Limb (tissue), 2 donors: ENCODE measurements at regions not wholly inside any gene's neighbourhood (a gene's known extent, or its start where the extent isn't known, plus 50 kb on each side); places are given as distances from the start of the nearest gene placed in this dataset.

Experiments used
- DNase-seq, 2 donors: peaks; one replicate each; pipeline ENCODE4 v3.0.0-alpha.2; 2016; ENCODE audit errors: extremely low spot score in 2 of 2

DNA sequence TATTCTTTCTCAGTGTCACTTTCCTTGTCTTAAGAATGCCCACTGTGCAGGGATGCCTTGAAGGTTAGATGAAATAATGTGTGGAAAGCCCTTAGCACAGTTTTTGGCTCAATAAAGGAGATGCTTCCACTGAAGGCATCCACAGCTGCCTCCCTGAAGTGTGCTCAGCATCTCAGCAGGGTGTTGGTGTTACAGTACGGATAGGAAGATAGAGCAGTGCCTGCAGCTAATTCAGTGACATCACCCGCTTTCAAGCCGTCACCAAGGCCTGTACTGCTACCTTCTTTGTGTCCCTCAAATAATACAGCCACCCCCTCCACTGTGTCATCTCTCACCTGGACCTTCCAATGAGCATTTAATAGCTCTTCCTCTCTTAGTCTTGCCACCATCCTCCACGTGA lies 59.0 kb downstream of the NDUFS5 start:
- DNase-seq: no peak

DNA sequence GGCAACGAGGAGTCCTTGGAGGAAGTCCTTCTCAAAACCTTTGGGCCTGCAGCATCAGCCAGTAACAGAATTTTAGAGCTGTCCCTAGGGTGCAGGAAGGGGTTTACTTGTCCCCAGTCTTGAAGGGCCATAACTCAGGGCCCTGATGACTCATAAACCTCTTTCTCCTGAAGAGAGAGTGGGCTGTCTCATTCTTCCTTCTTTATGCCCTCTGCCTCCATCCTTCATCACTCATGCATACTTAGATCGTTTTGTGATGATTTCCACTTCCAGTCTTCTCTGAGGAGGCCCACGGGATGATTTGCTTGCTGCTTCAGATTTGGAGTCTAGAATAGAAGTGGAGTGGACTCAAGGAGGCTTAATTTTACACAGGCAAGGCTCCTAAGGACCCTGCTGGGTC lies 60.2 kb downstream of the NDUFS5 start:
- DNase-seq: no peak

DNA sequence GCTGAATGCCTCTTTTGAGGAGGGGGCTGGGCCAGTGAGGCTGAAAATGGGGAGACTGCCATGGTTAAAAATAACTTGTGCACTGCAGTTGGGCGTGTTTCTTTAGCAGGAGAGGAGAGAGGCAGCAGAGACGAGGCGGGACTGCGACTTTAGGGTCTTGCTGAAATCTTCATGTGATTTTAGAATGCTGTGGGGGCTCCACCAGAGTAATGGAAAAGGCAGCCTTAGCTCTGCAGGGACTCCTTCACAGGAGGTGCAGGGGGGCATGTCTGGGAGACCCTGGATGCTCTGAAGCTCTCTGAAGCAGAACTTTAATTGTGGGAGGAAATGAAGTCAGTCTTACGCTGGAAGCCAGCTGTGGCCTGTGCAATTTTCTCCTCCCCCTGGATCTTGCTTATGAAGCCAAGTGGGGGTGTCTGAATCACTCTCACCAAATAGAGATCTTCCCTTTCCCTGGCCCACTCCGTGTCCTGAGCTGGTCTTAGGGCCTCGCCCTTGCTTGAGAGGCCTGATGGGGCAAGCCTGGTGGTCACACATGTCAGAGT lies 60.8 kb downstream of the NDUFS5 start:
- peak; percentile 58 to 75 for DNase-seq

DNA sequence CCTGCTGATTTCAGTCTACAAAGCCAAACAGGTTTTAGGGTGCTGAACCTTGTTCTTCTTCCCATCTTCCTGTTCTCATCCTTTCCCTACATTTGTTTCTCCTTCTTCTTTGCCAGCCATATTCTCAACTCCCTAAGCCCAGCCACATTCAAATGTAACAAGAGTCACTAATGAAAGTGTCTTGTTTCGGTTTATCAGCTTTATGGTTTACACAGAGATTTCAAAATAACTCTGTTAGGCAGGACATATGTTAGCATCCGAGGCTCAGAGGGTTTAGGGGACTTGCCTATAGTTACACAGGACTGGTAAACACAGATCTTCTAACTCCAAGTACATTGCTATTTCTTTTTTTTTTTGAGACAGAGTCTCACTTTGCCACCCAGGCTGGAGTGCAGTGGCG lies 61.3 kb downstream of the NDUFS5 start:
- no peak for DNase-seq

DNA sequence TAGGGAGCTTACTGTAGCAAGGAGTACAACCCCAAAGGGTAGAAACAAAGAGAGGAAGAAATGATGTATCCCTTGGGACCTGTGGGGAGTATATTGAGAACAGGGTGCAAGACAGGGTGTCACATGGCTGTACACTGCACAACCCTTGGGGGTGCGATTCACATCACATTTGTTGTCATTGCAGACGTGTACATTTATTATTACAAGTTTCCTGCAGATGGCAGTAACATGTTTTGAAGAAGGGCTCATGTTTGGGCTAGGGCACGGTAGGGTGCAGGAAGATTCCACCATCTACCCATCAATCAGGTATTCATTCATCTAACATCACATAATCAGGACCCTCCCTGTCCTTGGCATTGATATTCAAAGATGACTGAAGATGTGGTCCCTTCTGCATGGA lies 62.5 kb downstream of the NDUFS5 start:
- DNase-seq: no peak

DNA sequence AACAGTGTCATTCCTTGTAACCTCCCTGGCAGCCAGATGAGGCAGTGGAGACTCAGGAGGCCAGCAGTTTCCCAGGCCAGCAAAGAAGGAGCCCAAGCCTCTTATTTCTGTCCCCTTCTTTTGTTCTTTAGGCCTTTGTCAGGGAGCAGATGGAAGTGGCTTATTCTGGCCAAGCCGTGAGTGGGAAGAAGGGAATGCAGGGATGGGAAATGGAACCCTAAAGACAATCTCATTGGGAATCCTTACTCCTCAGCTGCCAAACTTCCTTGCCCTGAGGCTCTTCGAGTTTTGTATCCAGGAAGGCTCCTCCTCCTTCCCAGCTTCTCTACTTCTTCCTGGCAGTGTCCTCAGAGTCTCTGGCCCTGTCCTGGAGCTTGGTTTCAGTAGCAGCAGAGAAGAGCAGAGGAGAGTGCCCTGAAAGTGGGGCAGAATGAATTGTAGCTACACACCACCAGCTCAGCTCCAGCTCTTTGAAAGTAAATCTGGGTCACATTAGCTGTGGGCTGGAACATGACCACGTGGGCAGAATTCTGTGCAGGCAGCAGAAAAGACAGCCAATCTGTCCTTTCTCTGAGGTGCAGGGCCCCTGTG lies 63.9 kb downstream of the NDUFS5 start:
- DNase-seq: no peak

DNA sequence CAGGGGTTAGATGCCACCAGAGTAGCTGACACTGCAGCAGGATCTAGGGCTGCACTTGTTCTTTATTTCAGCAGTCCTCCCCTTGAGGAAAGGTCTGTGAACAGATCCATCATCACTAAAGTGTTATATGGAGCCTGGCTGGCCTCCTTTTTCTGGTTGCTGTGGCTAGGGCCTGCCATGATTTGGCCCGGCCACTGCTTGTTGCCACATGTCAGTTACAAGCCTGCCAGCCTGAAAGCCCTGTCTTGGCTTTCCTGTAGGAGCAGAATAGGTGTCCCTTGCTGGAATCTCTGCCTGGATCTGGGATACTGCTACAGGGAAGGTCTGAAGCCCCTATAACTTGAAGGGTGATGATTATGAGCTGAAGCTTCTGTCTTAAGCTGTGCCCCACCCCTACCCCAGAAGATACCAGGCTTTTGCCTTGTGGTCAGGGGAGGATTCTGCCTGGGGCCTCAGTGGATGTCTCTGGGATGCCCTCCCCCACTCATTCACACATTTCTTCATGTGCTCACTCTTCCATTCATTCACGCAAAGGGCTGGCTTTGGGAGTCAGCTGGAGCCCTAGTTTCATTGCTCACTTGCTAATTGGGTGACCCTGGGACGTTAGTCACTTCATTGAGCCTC lies 64.7 kb downstream of the NDUFS5 start:
- no peak for DNase-seq

DNA sequence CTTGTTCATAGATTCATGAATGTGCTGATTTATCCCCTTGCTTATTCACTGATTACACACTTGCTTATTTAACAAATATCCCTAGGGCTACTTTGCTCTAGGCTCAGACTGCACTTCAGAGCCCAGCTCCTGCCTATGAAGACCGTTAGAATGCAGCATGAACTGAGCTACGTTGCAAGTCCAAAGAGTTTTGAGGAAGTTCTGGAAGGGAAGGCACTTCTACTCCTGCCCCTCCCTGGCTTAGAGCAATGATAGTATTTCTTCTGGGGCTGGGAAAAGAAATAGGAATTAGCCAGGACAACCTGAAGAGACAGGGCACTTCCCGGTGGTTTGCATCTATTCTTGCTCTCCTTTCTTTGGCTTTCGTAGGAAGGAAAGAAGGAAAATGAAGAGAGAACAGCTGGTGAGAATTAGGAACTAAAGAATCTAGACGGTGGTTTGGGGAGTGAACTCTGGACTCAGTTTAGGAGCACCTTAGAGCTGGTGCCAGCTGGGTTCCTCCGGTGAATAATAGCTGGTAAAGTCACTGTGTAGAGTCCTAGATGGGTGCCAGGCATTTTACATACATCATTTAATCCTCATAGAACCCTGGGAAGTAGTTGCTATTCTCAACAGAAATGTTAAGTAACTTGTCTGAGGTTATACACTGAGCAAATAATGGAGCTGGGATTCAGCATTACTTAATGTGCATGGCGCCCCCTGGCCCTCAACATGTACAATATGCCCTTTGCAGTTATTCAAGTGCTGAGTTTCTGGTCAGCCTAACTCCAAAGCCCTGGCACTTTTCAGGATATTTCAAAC lies 65.9 kb downstream of the NDUFS5 start:
- peak; percentile 74 to 83 for DNase-seq

DNA sequence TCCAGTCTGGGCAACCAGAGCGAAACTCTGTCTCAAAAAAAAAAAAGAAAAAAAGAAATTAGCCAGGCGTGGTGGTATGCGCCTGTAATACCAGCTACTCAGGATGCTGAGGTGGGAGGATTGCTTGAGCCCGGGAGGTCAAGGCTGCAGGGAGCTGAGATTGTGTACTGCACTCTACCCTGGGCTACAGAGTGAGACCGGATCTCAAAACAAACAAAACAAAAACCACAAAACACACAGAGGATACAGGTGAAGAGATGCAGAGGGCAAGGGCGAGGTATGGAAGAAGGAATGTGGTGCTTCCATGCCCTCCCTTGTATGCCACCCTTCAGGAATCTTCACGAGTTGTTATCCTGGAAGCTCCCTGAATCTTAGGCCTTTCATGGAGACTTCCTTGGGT lies 68.5 kb downstream of the NDUFS5 start:
- no peak for DNase-seq

DNA sequence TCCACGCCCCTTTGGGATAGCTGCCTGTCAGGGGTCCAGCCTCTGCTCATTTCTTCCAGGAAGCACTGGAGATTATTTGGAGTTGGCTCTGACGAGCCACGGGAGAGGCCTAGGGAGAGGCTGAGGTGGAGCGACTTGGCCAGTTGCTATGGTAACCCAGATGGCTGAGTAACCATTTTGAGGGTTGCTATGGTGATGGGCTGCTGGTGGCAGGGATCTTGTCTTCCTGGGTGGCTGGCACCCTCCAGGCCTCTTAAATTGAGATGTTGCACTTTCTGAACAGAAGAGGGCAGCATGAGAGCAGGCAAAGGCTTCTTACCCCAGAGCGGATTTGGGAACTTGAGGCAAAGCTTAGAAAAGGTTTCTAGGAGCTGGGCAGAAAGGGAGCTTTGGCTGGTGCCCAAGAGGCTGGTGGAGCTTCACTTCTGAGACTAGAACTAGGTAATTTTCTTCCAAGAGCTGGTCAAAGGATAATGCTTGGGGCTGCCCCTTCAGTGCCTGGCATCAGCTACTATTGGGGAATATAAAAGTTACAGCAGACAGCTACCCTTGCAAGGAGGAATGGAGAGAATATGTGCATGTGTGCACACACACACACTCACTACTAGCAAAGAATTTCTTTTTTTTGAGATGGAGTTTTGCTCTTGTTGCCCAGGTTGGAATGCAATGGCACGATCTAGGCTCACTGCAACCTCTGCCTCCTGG lies 72.5 kb downstream of the NDUFS5 start:
- DNase-seq: peak; percentile 70 to 77

DNA sequence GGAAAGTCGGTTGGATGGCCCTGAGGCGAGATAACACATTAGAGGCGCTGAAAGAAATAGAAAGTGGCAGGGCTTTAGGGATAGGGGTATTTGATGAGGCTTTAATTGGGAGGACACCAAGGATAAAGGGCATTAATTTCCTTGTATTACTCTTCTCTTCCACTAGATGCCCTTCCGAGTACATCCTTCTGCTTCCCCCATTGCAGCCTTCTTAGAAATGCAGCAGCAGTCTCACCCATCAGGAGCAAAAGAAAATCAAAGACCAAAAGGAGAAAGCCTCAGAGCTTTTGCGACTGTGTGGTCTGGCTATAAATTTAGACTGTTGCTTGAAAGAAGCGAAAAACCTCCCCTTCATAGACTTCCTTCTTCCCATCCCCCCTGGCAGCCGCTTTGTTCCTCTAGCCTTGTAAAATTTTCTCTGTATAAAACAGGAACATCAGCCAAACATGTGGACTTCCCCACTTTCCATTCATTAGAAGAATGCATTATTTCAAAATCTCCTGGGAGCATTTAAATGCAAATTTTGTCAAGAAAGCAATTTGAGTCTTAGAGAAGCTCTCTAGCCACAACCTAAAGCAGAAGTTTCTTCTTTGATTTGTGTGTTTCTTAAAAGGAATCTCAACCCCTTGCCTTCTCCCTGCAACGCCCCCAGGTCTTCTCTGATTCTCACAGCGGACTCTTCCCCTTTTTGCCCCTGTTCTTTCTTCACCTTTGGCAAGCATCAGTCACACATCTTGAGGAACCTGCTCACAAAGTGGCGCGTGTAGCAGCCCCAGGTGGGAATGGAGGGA lies 76.6 kb downstream of the NDUFS5 start:
- peak; percentile 59 to 75 for DNase-seq

DNA sequence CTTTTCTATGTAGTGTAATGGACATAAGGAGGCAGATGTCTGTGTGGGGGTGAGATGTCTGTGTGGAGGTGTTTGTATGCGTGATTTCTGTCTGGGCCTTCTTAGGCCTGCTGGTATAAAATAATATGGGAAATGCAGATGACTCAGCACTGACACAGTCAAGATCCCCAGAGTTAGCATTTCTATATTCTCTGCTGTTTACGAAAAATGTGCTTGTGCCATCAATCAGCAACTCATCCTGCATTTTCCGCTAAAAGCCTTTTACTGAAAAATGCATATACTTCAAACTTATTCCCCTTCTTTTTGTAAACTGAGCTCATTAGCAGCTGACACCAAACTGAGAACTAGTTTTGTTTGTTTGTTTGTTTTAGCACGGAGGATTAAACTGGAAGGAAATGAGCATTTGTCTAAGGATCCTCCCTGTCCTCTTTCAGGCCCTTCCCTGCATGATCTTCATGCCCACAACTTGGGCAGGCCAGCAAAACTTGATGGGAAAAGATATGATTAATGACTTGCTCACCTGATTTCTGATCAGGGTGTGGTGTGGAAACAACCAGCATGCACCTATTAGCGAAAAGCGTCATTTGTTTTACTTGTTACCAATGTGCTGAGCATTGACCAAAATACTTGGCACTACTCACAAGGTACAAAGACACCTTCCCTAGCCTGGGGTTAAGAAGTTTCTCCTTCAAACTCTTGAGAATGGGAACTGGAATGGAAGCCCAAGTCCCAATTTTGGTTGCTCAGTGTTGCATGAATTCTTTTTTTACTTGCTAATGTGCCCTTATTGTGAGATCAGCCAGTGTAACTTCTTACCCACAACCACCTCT lies 77.4 kb downstream of the NDUFS5 start:
- no peak for DNase-seq

DNA sequence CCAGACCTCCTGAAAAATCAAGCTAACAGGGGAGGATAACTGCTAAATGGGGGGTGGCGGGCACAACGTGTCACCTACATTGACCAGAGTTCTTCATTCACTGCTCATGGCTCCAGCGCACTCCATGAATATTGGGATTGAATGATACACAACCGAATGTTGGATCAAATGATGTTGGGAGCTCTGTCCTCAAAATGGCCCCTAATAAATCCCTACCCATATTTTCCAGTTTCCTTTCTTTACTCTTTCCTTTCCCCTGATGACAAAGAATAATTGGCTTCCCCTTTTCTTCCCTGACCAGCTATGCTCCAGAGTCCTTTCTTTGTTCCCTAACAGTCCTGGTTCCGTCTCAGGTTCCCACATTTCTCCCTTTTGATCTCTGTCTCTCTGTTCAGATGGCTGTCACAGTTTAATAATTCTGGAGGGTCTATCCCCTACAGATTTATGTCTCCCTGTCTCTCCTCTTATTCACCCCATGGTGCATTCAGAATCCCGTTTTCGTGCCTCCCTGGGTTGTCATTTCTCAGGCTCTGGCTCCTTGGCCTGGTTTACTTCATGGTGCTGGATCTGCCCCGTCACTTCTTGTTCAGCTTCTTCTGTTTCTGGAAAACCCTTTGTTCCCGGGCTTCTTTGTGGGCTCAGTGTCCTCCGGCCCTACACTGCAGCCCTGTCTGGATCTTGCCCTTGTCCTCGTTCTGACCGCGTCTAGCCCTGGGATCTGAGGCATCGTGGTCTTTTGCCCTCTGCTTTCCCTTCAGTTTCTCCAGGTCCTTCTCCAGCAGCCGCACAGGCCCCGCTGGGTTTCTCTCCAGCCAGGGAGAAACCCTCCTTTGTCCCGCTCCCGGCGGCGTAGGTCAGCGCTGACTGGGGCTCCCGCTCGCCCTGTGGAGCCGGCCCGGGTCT lies 78.3 kb downstream of the NDUFS5 start:
- peak in 1 of 2 donors; percentile 27 for DNase-seq

DNA sequence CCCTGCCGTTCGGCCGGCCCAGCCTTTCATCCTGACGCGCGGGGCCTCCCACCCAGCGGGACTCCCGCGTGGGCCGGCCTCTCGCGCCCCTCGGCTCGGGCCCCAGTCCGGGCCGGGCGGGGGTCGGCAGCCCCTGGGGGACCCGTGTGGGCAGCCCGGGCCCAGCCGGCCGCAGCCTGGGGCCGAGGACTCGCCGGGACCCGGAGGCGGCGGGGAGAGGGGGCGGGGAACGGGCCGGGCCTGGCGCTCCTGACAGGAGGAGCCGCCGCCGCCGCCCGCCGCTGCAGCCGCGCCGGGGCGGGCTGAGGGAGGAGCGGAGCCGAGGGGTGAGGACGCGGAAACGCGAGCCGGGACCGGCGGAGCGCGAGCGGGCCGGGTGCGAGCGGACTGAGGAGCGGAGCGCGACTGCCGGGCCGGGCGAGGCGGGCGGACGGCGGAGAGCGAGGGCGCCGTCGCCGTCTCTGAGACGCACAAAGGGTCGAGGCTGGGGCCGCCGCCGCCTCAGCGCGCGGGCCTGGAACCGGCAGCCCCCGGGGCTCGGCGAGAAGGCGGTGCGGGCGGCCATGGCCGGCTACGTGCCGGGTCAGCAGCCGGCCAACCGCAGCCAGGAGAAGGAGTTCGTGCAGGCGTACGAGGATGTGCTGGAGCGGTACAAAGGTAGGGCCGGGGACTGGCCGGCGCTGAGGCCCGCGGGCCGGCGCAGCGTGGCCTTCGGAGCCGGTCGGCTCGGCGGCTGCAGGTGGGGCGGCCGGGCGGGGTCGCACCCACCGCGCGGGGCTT lies 79.1 kb downstream of the NDUFS5 start:
- DNase-seq: peak; percentile 24 to 85

DNA sequence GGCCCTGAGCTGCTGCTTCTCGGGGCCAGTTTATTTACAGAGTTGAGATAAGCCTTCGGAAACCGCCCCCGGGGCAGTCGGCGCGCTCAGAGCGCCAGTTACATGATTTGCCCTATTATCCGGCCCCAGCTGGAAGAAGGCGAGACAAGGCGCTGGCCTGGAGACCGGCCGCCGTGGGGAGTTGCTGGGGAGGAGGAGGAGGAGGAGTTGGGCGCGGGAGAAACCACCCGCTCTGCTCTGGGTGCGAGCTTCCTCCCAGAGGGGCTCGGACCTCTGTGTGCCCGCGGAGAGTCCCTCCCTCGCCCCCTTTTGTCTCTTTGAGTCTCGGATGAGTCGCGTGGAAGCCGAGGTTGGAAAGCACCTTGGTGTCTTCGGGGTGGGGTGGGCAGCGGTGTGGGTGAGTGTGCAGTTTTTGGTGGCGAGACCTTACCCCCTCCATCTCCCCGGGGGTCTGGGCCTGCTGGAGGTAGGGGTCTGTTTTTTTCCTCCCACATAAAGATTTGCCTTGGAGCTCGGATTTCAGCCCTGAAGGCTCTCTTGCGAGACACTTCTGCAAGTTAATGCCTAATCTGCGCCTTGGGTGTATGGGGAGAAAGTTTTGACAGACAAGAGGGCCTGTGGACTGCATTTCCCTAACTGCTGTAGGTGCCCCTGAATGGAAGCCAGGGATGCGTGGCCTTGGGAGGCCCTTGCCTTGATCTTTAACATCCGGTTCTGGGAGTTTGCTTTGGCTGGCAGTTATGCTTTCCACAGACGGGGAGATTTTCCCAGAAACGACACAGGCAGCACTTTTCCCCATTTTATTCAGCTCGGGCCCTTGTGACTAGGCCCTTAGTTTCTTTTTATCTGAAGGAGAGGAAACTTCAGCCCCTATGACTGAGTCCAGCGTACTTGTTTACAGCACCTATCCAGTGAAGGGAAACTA lies 80.0 kb downstream of the NDUFS5 start:
- DNase-seq: peak; percentile 42 to 64

DNA sequence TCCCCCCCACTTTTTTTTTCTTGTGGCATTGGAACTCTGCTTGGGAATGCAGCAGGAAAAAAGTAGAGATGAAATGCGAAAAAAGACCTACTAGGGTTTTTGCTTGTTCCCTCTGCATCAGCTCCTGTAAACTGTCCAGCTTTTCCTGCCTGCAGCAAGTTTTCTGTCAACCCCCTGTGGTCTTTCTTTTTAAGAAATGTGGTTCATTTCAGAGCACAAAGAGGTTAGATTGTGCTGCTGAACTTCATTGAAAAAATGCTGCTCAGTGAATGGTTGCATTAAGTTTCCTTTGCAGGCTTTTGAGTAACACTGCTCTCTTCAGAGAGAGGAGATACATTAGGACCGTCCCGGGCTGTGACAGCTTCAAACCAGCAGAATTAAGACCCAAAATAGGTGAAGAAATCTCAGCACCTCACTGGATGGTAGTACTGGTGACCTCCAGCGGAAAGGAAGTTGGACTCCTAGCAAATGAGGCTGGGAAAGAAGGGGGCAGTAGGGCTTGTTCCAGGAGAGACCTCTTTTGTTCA lies 80.7 kb downstream of the NDUFS5 start:
- no peak for DNase-seq
